HepG2 (cell line): ENCODE measurements at regions not wholly inside any gene's neighbourhood (a gene's known extent, or its start where the extent isn't known, plus 50 kb on each side); places are given as distances from the start of the nearest gene placed in this dataset.

ENCODE experiments used
- ATAC-seq: fragments of 200-7000 bp; cut with Tn5 transposase; 3 replicates; pipeline ENCODE4 v1.9.1; 2020; ENCODE audit warnings: mild to moderate bottlenecking, moderate library complexity
- BruUV-seq: library from RNA; stranded (reverse); fragments of 400-500 nt; replicated peaks from 2 replicates; lab custom pipeline; 2021; lab: Mats Ljungman, UMichigan
- CTCF ChIA-PET: fragments of 300-600 bp; formaldehyde crosslinking; extraction: SDS; loops from one replicate; lab custom pipeline; 2021; ENCODE audit warnings: low total read pairs, inconsistent platforms, low intra/inter-chr PET ratio; lab: Yijun Ruan, JAX
- POLR2A ChIA-PET: fragments of 350-600 bp; sonication (Branson Sonifier 250); formaldehyde crosslinking; loops from one replicate; lab custom pipeline; 2020; ENCODE audit warnings: antibody characterized with exemption, inconsistent platforms; lab: Yijun Ruan, JAX
- DNase-seq: peaks from one replicate; pipeline ENCODE4 v3.0.0-alpha.2; 2015; ENCODE audit warnings: low spot score
- FAIRE-seq: peaks from 3 replicates; lab custom pipeline; 2011; peaks lifted over from hg19 to GRCh38; lab: Jason Lieb, UNC
- H2AFZ ChIP-seq: one replicate; pipeline ENCODE4 v1.6.1; 2011; ENCODE audit warnings: low read length, inconsistent platforms
- H3K27ac ChIP-seq: fragments of 300-600 bp; 3 replicates; pipeline ENCODE4 v1.8.0; 2011; ENCODE audit warnings: mixed run types, mild to moderate bottlenecking, mixed read lengths, low read length, inconsistent platforms; ENCODE audit not compliant: insufficient read depth; ENCODE audit errors: extremely low read length
- H3K27me3 ChIP-seq, 2 experiments: fragments of 200-600 bp in 1 of 2; 2 replicates in 1 of 2; 3 replicates in 1 of 2; pipeline versions ENCODE4 v1.6.0 to v1.8.0; 2011; ENCODE audit warnings: low read length in 2 of 2, mild to moderate bottlenecking in 2 of 2, moderate library complexity in 2 of 2, inconsistent platforms in 1 of 2; ENCODE audit not compliant: insufficient read depth in 2 of 2, control insufficient read depth in 1 of 2
- H3K36me3 ChIP-seq, 2 experiments: fragments of 200-600 bp in 1 of 2; replicated peaks in 1 of 2; 2 replicates in 1 of 2; 3 replicates in 1 of 2; pipeline versions ENCODE4 v1.5.1 to v1.8.0; 2011; ENCODE audit warnings: low read length in 2 of 2, inconsistent platforms in 1 of 2; ENCODE audit not compliant: insufficient read depth in 2 of 2, control insufficient read depth in 1 of 2
- H3K4me1 ChIP-seq: 2 replicates; pipeline ENCODE4 v1.5.1; 2012; ENCODE audit warnings: low read length, inconsistent platforms; ENCODE audit not compliant: insufficient read depth
- H3K4me2 ChIP-seq: 2 replicates; pipeline ENCODE4 v1.6.0; 2011; ENCODE audit warnings: low read depth, low read length, inconsistent platforms
- H3K4me3 ChIP-seq, 3 experiments: fragments of 200-600 bp in 1 of 3; sonication (generic), shearing (Covaris generic) in 1 of 3; replicated peaks in 1 of 3; 2 replicates each; pipeline ENCODE4 v1.5.1; 2011 to 2016; ENCODE audit warnings: low read length in 3 of 3, inconsistent platforms in 2 of 3, low read depth in 2 of 3, mild to moderate bottlenecking in 2 of 3, control low read depth in 1 of 3, mixed read lengths in 1 of 3; ENCODE audit not compliant: insufficient read depth in 1 of 3
- H3K79me2 ChIP-seq: one replicate; pipeline ENCODE4 v1.6.1; 2011; ENCODE audit warnings: low read length, inconsistent platforms; ENCODE audit not compliant: insufficient read depth
- H3K9ac ChIP-seq: 2 replicates; pipeline ENCODE4 v1.6.0; 2011; ENCODE audit warnings: mild to moderate bottlenecking, low read depth, low read length, inconsistent platforms; ENCODE audit not compliant: insufficient read depth
- H3K9me3 ChIP-seq: 2 replicates; pipeline ENCODE4 v1.5.1; 2012; ENCODE audit warnings: mild to moderate bottlenecking, low read length
- H4K20me1 ChIP-seq: 2 replicates; pipeline ENCODE4 v1.6.0; 2011; ENCODE audit warnings: inconsistent platforms, mild to moderate bottlenecking, low read length, moderate library complexity; ENCODE audit not compliant: insufficient read depth
- CC2D1A ChIP-seq: sonication (generic); formaldehyde crosslinking; IDR thresholded peaks from 2 replicates; pipeline ENCODE4 v1.8.1; 2023; ENCODE audit warnings: mild to moderate bottlenecking, missing genetic modification reagents
- ELF3 ChIP-seq: IDR thresholded peaks from 2 replicates; pipeline ENCODE4 v1.6.1; 2016; ENCODE audit warnings: missing genetic modification reagents, missing compliant biosample characterization
- FOSL1 ChIP-seq: sonication (generic); formaldehyde crosslinking; IDR thresholded peaks from 2 replicates; pipeline ENCODE4 v1.9.0; 2021; ENCODE audit warnings: missing genetic modification reagents, borderline replicate concordance
- FOXM1 ChIP-seq: sonication (generic); formaldehyde crosslinking; IDR thresholded peaks from 2 replicates; pipeline ENCODE4 v1.5.0; 2020; ENCODE audit warnings: missing genetic modification reagents
- HNF4A ChIP-seq: sonication (generic); formaldehyde crosslinking; IDR thresholded peaks from 2 replicates; pipeline ENCODE4 v1.4.0; 2020; ENCODE audit warnings: missing genetic modification reagents
- HNRNPH1 ChIP-seq: fragments of 200-400 bp; formaldehyde crosslinking; optimal IDR thresholded peaks from 2 replicates; pipeline ENCODE3; 2017; ENCODE audit warnings: mild to moderate bottlenecking, low read depth, low read length
- ISL2 ChIP-seq: sonication (generic); formaldehyde crosslinking; IDR thresholded peaks from 2 replicates; pipeline ENCODE4 v1.5.0; 2020; ENCODE audit warnings: missing genetic modification reagents
- ISX ChIP-seq: sonication (generic); formaldehyde crosslinking; conservative IDR thresholded peaks from 2 replicates; pipeline ENCODE4 v1.5.0; 2020; ENCODE audit warnings: missing genetic modification reagents
- NCOA1 ChIP-seq: sonication (generic); formaldehyde crosslinking; IDR thresholded peaks from 2 replicates; pipeline ENCODE4 v1.9.0; 2021; ENCODE audit warnings: missing genetic modification reagents
- RFX3 ChIP-seq: IDR thresholded peaks from 2 replicates; pipeline ENCODE4 v1.6.1; 2016; ENCODE audit warnings: missing biosample characterization, missing genetic modification reagents
- ZBTB43 ChIP-seq: sonication (generic); formaldehyde crosslinking; conservative IDR thresholded peaks from 2 replicates; pipeline ENCODE4 v1.4.0; 2020; ENCODE audit warnings: missing genetic modification reagents
- ZNF605 ChIP-seq: sonication (generic); formaldehyde crosslinking; IDR thresholded peaks from 2 replicates; pipeline ENCODE4 v1.8.0; 2022; ENCODE audit warnings: mild to moderate bottlenecking, missing genetic modification reagents
- ZZZ3 ChIP-seq: sonication (generic); formaldehyde crosslinking; IDR thresholded peaks from 2 replicates; pipeline ENCODE4 v1.4.0; 2020; ENCODE audit warnings: missing genetic modification reagents, mild to moderate bottlenecking, borderline replicate concordance
- WGBS: methylation state at CpG from one replicate; pipeline ENCODE4 v1.1.6; 2017; ENCODE audit warnings: low lambda C conversion rate; 5-methylcytosine and 5-hydroxymethylcytosine counted together
- in situ Hi-C: cut with HindIII; loops from 2 replicates; pipeline ENCODE4 v1.10.0; 2017; ENCODE audit warnings: low pct_unique_long_range_greater_than_20kb; ENCODE audit not compliant: extremely low pct_ligation_motif_present
- intact Hi-C: fragments of 100-400 bp; cut with micrococcal nuclease; formaldehyde crosslinking; loops from one replicate; pipeline ENCODE4 v1.10.0; 2022; ENCODE audit not compliant: unreplicated experiment

DNA sequence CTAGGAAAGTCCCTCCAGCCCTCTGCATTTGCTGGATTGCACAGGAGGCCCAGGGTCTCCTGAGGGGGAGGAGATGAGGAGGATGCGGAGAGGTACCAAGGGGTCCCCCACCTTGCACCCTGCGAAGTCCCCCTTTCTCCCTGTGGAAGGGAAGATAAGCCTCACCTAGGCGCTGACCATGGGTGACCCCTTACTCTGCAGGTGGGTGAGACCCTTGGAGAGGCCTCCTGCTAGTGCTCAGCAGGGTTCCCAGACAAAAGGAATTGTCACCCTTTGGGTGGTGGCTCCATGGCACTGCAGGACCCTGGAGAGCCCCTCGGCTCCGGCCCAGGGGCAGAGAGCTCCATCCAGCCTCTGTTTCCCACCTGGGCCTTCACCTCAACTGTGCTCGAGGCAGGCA, 107.0 kb upstream of the RET start (continued):
- TF ChIP-seq ISX (no peak), ELF3 (CRISPR knock-in tag) (no peak), ZZZ3 (CRISPR knock-in tag) (no peak), ZBTB43 (CRISPR knock-in tag) (no peak), HNF4A (CRISPR knock-in tag) (no peak), ISL2 (no peak)

- Histone ChIP-seq H3K27me3 (peaks cover 0 to 4% of the 10 kb centered on the region in 2 experiments; a peak in 1 of 5 replicates), H3K27ac (no peak overlapping the region), H3K79me2 (no peaks in the 10 kb centered on the region), H4K20me1 (no peaks in the 10 kb centered on the region), H3K4me3 (no peak overlapping the region), H3K9me3 (no peaks in the 10 kb centered on the region), H3K36me3 (no peaks in the 10 kb centered on the region), H3K4me2 (no peak overlapping the region), H3K9ac (no peak overlapping the region), H3K4me1 (no peaks in the 10 kb centered on the region), H2AFZ (no peak overlapping the region)
- intact Hi-C loops = no loop called here
- BruUV-seq = no TSS peak
- WGBS = 37% methylated on average over 6 of the region's 15 CpGs
- TF ChIP-seq CC2D1A (no peak), RFX3 (CRISPR knock-in tag) (no peak), ZNF605 (CRISPR knock-in tag) (no peak), HNRNPH1 (no peak), NCOA1 (CRISPR knock-in tag) (no peak), FOXM1 (CRISPR knock-in tag) (no peak), FOSL1 (CRISPR knock-in tag) (no peak)
- no peak for FAIRE-seq
- ATAC-seq = no peak; the same call in 2 of the 3 replicates
- CTCF ChIA-PET = no interaction called here
- POLR2A ChIA-PET = no interaction called here
- DNase-seq = no peak
- in situ Hi-C loops = no loop called here
These were observed 106.2 kb upstream of the RET start for GRCh38 chr10:42970451-42971250.
